CD4-positive, alpha-beta T cell treated with Interleukin-12 subunit alpha and Interleukin-12 subunit beta, for 1 hour (primary cell): ENCODE measurements at regions not wholly inside any gene's neighbourhood (a gene's known extent, or its start where the extent isn't known, plus 50 kb on each side); places are given as distances from the start of the nearest gene placed in this dataset.

Source experiments
- DNase-seq: peaks from one replicate; pipeline ENCODE4 v3.0.0-alpha.2; 2020

- no peak for DNase-seq
Observed at GRCh38 chr11:43576320-43576802, 104.2 kb upstream of the HSD17B12 start.

- DNase-seq = no peak
Observed at GRCh38 chr11:43576803-43577521, 103.6 kb upstream of the HSD17B12 start.

- no peak for DNase-seq
Observed at GRCh38 chr11:43577566-43578264, 102.8 kb upstream of the HSD17B12 start.

- DNase-seq = no peak
Observed at GRCh38 chr11:43578346-43579170, 102.0 kb upstream of the HSD17B12 start.

GRCh38 chr11:43579171-43579918 lies 101.2 kb upstream of the HSD17B12 start:
- DNase-seq = peak; percentile 6

- DNase-seq = no peak
Observed at GRCh38 chr11:43579919-43580276, 100.6 kb upstream of the HSD17B12 start.

GRCh38 chr11:43580735-43581369 lies 99.7 kb upstream of the HSD17B12 start:
- no peak for DNase-seq

GRCh38 chr11:43581370-43582023 lies 99.0 kb upstream of the HSD17B12 start:
- DNase-seq = no peak

GRCh38 chr11:43582024-43582862 lies 98.3 kb upstream of the HSD17B12 start:
- DNase-seq = no peak

- no peak for DNase-seq
Observed at GRCh38 chr11:43582863-43583462, 97.6 kb upstream of the HSD17B12 start.

- DNase-seq = no peak
Observed at GRCh38 chr11:43583548-43583947, 97.0 kb upstream of the HSD17B12 start.

- DNase-seq = no peak
Observed at GRCh38 chr11:43585877-43586608, 94.5 kb upstream of the HSD17B12 start.

- no peak for DNase-seq
Observed at GRCh38 chr11:43589601-43590250, 90.8 kb upstream of the HSD17B12 start.

GRCh38 chr11:43601511-43601910 lies 79.0 kb upstream of the HSD17B12 start:
- DNase-seq = no peak

- DNase-seq = no peak
Observed at GRCh38 chr11:43602670-43603069, 77.9 kb upstream of the HSD17B12 start.

- no peak for DNase-seq
Observed at GRCh38 chr11:43614214-43614613, 66.3 kb upstream of the HSD17B12 start.

GRCh38 chr11:43619863-43620505 lies 60.6 kb upstream of the HSD17B12 start:
- DNase-seq = no peak

GRCh38 chr11:43626798-43627197 lies 53.7 kb upstream of the HSD17B12 start:
- DNase-seq = no peak
